Left hindlimb (tissue), 1 donor: ENCODE measurements at regions not wholly inside any gene's neighbourhood (a gene's known extent, or its start where the extent isn't known, plus 50 kb on each side); places are given as distances from the start of the nearest gene placed in this dataset.
A peak's percentile ranks its signal among the peaks of the same experiment; 100 is the strongest.
"Not testable (repeated sequence)": the region's sequence is repeated elsewhere in the genome, so short reads cannot be mapped to it uniquely, and the experiment has no call there.

Experiments used
- DNase-seq: peaks from one replicate; pipeline ENCODE4 v3.0.0-alpha.2; 2018

DNA sequence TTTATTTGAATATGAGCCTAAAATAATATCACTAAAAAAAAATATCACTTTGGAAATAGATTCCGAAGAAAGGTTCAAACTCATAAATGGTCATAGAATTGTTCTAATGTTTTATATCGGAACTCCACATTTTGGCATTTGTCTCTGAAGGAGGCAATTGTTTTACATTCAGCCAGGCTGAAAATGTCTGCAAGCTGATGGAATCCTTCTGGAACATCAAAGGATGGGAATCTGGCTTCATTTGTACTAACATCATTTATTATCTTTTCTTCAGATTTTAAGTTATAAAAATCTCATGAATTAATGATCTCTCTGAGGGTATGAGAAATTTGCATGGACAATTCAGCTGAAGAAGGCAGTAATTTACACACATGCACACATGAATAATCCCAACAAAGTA lies 251.4 kb upstream of the RGMA start:
- DNase-seq, result no peak

DNA sequence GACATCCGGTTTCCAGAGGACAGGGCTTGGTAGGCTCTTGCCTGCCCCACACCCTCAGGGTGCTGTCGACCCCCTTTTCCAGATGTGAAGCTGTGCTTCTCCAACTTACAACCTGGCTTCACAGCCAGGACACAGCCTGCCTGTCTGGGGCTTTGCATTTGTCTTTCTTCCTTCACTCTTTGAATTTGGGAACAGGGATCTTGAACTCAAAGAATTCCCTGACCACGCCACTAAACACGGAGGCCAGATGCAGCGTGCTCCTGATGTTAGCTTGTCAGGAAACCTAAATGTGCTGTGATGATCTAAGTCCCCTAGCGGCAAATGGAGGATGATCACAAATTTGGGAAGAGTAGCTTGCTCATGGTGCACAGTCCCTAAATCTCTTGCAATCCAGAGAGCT lies 244.8 kb upstream of the RGMA start:
- no peak for DNase-seq

DNA sequence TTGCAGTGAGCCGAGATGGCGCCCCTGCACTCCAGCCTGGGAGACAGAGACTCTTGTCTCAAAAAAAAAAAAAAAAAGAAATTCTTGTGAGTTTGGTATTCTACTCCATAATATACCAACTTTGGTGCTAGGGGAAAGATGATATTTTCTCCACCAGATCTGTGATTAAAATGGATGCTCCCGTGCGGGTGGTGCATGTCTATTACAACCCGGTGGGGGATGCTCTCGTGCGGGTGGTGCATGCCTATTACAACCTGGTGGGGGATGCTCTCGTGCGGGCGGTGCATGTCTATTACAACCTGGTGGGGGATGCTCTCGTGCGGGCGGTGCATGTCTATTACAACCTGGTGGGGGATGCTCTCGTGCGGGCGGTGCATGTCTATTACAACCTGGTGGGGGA lies 244.1 kb upstream of the RGMA start:
- DNase-seq, result not testable (repeated sequence)

DNA sequence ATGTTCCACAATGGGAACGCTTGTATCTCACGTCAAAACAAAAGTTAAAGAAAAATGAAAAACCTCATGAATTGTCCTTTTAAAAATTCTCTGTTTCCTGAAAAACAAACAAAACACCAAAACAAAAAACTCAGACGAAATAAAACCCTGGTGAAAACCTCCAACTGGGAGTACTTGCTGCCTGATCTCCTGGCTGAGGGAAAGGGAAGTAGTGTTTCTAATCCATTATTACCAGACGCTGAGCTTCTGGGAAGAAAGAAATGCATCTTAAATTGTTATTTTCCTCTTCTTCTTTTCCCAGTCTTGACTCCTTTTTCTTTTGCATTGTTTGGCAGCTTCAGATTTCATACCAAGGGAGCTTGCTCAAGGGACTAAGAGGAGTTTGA lies 243.2 kb upstream of the RGMA start:
- DNase-seq, result no peak

DNA sequence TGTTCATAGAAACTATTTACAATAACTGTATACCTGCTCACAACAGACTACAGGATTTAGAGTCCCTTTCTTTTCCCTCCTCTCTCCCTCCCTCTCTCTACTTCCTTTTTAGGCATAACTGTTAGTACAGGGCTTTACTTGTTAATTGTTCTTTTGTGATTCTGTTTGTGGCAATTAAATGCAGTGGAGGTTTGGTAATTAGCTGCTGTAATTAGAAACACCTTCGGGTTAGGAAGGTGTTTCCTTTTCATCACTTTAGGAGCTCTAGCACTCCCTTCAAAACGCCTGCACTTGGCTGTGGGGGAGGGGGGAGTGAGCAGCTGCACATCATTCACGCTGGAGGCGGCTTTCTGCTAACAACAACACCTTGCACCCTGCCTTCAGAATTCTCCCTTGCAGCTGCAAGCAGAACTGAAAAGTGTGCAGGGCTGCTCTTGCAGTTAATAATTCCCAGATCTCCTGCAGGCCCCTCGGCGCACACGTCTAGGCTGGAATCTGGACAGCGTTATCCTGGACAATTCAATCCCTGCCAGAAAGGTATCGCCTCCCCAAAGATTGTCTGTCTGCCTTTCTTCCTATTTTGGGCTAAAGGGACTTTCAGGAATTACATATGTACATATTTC lies 242.6 kb upstream of the RGMA start:
- DNase-seq, result peak; percentile 53

DNA sequence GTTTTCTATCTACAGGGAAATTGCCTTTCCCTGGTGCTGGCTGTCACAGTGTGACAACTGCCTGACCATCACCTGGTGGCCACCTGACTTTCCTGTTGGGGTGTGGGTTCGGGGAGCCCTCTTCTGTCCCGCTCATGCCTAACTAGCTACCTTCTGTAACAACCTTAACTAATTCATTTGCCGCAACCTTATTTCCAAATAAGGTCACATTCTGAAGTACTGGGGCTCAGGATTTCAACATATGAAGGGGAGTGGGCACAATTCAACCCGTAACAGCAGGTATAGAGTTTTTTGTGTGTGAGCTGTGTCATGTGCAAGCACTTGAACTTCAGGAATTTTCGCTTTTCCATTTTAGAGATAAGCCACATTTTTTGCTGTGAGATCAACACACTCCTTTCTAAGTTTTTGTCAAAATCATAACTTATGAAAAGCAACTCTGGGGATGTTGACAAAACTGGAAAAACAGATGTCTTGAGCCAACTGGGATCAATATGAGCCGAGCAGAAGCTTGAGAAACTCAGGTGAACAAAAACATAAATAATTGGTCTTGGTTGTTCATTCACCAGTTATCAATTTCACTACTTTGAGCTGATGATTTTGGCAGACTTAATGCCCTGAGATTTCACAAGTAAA lies 242.0 kb upstream of the RGMA start:
- no peak for DNase-seq

DNA sequence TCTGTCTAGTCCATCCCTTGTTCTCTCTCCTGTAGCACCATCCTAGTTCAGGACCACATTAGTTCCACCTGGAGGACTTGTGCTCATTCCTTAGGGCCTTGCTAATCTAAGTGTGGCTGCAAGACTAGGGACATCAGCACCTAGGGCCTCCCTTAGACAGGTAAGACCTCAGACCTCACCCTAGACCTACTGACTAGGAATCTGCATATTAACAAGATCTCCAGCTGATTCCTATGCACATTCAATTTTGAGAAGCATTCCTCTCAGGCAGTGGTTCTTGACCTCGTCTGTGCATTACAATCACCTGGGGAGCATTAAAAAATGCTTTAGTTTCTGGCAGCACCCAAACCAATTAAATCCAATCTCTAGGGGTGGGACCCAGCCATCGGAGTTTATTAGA lies 238.4 kb upstream of the RGMA start:
- DNase-seq, result no peak

DNA sequence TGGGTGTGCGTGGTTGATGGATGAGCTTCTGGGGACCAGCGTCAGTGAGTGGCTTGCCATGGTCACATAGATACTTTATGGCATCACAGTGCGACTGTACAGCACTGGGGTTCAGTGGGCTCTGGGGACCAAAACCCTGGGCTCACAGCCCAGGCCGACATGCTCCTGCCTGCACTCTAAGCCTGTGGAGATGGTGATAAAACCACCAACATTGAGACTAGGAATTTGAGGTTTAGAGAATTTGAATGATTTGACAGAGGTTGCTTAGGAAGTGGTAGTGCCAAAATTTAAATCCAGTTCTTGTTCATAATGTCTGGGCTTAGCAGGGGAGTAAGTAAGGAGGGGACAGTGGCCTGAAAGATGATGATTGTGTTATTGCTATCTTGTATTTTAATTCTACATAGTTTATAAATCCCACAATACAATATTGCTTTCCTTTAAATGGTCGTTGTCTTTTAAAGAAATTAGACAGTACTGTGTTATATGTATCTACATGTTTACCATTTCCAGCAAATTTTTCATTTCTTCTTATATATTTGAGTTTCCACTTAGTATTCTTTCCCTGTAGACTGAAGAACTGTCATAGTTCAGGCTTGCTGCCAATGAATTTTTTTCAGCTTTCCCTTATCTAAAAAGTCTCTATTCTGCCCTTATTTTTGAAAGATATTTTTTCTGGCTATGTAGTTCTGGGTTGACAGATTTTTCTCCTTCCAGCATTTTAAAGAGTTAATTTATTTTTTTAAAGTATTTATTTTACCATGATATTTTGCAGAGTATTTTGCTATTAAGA lies 235.4 kb upstream of the RGMA start:
- no peak for DNase-seq

DNA sequence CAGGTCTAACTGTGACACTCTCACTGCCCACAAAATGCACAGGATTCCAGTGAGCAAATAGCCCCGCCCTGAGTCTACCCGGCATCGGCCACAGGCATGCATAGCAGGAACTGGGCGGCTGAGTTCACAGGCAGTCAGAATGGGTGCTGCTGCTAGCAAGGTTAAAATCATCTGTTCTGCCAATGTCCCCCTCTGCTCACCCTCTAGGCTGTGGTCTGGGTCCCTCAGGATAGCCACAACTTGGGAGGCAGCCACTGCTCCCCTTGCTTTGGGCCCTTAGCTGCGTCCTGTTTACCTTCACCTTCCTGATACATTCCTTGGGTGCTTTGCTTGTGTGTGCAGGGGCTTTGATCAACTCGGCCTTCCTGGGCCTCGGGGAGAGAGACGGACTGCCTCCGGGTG lies 232.9 kb upstream of the RGMA start:
- DNase-seq, result peak; percentile 39

DNA sequence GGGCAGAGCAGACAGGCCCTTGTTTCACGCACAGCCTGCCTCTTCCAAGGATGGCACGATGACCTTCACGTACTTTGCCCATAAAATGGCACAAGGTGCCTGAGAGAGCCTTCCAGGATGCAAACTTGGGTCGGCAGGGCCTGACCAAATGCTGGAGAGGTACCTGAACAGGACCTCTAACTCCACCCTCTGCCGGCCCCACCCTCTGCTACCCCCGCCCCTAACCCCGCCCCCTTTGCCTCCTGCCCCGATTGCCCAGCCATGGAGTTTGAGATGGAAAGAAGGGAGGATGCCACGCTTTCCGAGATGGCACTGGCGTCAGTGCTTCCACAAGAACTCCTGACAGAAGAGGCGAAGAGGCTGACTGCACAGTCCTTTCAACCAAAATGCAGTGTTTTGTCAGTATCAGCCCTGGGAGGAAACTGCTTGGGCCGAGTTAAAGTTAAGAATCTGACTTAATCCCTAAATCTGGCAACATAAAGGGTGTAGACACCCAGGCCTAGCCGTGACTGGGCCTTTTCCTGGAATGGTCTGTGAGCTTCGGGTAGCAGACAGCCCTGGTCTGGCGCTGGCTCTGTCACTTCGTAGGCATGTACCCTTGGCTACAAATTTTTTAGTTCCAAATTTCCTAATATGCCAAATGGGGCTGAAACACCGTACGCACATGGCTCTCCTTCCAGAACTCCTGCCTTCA lies 230.3 kb upstream of the RGMA start:
- no peak for DNase-seq

DNA sequence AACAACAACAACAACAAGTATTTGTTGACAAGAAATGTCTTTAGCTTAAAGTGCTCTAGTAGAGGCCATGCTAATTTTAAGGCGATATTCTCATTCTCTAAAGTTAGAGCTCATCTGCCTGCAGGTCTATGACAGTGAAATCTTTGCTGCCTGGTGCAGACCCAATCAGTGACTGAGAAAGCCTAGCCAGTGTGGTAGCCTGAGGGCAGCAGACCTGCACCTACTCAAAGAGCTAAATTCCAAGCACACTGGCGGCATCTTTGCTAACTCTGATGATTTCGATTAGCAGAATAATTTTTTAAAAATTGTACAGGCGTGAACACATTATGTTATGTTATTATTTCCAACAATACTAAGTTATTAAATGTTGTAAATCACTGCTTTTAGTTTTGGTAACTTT lies 228.8 kb upstream of the RGMA start:
- DNase-seq, result no peak

DNA sequence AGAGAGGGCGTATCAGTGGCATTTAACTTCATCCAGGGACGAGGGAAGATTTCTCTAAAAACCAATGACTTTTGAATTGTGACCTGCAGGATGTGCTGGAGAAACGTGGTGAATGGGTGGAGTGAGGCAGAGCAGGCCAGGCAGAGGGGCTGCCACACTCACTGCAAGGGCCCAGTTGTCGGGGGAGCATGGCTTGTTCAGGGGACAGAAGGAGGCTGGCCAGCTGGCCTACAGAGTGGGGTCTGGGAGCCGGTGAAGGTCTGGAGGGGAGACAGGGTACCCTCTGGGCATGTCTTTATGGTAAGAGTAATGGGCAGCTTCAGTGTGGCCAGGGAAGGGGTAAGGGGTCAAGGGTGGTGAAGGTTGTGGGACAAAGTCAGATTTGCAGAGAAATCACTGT lies 225.2 kb upstream of the RGMA start:
- no peak for DNase-seq

DNA sequence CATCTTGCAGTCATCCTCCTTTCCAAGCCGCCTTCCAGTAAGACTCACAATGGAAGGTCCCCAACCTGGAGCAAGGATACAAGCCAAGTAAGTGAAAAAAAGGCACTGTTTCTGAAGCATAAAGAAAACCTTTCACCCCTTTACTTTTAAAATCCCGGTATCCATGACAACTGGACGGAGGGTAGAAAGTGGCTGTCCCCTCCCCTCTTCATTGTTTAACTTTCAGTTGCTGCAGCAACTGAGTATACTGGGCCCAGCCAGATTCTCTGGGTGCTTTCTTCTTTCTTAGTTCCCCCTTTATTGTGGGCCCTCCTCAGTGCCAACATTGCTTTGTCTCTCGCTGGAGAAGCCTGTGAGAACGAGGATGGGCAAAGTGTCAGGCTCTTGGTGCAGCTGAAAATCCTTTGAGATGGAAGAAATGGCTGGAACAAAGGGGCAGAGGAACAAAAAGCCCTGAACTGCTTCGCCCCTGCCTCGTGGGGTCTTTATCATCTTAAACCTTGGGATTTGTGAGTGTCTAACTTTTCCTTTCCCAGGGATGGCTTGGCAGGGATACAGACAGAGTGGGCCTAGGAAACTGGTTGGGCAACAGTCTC lies 224.0 kb upstream of the RGMA start:
- peak; percentile 36 for DNase-seq

DNA sequence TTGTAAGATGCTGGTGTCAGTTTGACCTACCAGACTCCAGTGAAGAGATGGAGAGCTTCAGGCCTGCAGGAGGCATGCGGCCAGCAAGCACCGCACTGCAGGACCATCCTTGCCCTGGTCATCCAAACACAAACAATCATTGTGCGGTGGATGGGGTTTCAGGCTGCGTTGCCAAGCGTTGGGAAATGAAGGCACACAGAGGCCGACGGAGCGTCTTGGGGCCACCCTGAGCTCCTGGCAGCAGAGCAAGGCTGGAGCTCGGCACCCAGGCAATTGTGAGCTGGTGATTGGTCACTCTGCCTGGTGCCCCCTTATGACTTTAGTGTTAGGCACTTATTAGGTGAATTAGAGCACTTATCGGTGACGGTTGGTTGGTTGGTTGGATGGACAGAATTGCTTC lies 222.6 kb upstream of the RGMA start:
- no peak for DNase-seq

DNA sequence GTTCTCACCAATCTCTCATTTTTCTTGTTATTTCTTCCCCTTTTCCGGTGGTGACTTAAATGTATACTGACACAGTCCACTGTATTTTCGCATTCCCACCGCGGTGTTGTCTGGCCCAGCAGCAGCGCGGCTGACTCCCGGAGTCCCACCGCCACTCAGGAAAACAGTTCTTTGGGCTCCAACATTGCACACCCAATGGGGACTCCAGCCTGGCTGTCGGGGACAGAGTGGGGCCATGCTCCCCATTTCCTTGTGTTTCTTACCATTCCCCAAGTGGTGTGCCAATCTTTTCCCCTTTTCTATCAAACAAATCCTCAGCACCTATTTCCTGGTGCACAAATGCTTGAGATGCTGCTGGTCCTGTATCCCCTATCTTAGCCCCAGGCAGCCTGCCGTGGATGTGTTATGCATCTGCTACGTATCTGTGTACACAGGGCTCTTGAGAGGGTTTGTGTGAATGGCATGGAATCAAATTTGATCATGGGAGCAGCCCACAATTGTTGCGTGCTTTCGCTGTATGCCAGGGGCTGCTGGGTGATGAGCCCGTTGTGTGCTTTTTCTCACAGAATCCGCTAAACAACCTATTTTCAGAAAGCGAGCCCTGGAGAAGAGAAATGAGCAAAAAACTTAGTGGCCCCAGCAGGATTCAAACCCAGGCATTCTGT lies 219.1 kb upstream of the RGMA start:
- DNase-seq, result no peak

DNA sequence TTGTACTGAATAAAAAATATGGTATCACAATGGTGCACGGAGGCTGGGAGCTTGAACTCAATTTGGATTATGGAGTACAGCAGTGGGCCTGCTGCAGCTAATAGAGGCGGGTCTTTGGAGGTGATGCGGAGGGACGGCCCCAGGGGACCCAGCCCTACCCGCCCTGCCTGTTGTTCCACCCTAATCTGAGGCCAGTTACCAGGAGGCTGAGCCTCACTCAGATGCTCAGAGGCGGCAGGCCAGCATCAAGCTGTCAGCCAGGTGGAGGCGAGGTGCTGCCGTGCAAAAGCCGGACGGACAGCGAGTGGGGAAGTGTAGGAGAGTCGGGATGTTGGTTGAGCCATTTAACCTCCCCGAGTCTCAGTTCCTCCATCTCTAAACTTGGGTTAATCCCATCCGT lies 218.5 kb upstream of the RGMA start:
- DNase-seq, result no peak

DNA sequence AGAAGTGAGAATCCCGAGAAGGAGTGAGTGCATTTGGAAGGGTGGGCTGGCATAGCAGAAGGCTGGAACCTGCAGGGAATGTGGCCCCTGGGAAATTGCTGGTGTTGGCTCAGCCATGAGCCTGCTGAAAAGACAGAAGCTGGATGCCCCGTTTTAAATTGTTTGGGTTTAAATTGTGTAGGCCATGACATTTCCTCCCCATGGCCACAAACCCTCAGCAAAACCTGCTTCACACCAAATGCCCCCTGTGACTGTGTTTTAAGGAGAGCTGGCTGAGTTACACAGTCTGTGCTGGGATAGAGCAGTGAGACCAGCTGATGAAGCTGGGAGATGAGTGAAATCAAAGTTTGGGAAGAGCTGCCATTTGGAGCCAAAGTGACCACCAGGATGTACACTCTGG lies 216.3 kb upstream of the RGMA start:
- no peak for DNase-seq

DNA sequence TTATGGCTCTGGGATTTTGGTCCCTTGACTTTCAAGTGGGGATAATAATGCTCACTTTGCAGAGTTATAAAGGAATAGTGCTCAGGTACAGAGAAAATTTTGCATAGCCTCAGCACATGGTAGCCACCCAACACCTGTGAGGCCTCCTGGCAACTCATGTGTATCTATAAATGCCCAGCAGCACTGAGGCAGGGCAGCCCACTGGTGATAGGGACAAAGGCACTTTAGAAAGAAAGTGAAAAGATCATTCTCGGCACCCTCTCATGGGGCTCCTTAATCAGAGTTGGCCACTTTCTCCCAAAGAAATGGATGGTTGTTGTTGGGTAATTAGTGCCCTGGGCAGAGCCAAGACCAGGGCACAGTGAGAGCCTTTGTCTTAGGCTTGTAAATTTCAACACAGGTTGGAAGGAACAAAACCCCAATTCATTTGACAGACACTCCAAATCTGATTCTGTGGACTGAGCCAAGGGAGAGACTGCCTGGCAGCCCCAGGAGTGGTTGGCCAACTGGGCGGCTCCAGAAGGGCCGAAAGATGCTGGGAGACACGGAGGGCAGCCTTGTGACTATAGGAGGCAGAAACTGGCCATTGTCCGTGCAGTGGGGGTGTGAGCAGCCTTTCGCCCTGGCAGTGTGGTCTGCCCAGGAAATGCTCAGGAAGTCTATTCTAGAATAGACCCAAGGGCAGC lies 213.2 kb upstream of the RGMA start:
- DNase-seq, result no peak

DNA sequence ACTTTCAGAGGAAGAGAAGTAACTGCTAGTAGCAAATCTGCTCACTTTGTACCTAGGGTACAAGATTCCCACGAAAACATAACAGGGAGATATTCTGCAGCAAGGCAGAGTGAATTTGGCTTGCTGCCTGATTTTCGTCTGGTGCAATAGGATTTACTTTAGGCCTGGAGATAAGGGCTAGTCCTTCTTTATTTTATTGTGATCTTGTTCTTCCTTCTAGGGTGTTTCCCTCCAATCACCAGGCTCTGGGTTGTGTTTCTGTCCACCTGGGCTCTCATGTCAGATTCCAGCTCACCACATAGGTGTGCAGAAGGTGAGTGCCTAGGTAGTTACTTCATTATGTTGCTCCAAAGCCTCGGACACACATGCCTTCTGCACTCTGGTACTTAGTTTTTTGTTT lies 211.8 kb upstream of the RGMA start:
- DNase-seq, result no peak

DNA sequence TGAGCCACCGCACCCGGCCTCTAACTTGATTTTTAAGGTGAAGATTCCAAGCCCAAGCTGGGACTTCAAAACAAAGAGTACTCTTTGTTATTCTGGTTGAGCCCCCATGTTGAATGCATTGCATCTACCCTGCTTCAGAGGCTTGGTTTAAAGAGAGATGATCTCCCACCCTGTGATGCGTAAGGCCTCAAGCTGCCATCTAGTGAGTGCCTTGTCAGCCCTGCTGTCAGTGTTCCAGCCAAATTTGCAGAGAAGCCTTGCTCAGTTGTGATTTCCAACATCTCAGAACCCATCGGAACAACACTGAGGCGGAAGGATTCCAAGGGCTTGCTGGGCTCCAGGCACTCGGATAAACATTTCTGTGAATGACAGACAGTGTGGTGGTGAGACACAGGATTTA lies 210.7 kb upstream of the RGMA start:
- DNase-seq, result no peak

DNA sequence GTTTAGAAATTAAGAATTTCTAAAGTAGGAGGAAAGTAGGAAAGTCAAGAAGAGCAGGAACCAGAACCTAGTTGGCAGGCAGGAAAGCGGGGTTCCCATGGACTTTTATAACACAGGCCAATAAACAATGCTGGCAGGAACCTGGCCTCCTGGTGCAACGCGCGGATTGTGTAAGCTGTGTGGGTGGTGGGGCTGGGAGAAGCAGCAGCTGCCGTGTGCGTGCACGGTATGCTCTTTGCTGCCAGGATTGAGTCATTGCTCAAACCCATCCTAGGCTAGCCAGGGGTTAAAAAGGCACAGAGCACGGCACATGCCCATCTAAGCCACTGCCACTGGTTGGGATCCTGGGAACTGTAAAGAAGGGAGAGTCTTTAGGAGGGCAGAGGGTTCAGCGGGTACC lies 209.9 kb upstream of the RGMA start:
- DNase-seq, result no peak
